DMS53 (cell line): ENCODE measurements at regions not wholly inside any gene's neighbourhood (a gene's known extent, or its start where the extent isn't known, plus 50 kb on each side); places are given as distances from the start of the nearest gene placed in this dataset.
A peak's percentile ranks its signal among the peaks of the same experiment; 100 is the strongest.

Source experiments
- DNase-seq: peaks from one replicate; lab custom pipeline; 2025; lab: John Stamatoyannopoulos, UW

DNA sequence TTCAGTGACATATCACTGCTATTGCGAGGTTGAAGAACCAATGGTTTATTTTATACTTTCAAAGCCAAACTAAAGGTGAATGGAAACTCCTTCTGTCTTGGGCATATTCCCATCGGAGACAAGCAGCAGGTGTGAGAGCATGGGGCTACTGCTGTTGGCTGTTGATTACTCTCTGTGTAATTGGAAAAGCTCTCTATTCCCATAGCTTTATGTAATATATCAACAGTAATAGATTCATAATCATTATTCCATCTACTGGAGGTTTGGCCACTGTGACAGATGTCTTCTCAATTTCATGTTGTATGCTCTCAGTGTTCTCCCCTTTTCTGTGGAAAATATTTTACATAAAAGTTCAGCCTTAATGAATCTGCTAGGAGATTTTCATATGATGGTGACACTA lies 352.0 kb downstream of the BTG1 start:
- DNase-seq: no peak

- DNase-seq: no peak
Measured at GRCh38 chr12:91792597-91792996, 353.0 kb downstream of the BTG1 start.

DNA sequence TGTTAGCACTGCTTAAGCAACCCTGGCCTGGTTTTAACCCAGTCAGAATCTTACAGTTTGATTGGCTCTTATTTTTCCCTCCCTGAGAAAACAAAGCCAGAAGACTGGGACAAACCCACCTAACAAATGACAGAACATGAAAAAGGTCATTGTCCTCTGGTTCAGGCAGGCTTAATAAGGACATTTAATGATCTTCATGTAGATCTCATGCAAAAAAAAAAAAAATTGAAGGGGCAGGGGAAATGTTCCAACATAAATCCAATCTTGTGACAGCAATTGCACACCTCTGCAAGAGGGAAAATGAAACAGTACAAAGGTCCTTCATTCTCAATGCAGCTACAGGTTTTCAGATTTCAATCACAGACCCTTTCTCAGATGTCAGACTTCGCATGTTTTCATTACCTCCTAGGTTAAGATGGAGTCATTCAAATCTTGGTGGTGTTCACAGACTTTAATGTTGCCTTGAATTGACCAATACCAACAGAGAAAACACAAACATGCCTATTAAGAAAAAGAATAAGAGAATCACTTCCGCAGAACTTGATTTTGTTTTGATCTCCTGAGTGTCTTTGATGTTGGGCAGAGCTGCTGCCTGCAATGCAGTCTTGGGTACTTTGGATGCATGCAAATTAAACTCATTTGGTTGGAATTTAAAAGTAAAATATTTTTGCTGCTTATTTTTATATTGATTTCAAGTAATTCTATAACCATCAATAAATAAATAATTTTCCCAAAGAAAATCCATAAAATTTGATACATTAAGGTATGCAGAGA lies 359.0 kb downstream of the BTG1 start:
- DNase-seq: no peak

DNA sequence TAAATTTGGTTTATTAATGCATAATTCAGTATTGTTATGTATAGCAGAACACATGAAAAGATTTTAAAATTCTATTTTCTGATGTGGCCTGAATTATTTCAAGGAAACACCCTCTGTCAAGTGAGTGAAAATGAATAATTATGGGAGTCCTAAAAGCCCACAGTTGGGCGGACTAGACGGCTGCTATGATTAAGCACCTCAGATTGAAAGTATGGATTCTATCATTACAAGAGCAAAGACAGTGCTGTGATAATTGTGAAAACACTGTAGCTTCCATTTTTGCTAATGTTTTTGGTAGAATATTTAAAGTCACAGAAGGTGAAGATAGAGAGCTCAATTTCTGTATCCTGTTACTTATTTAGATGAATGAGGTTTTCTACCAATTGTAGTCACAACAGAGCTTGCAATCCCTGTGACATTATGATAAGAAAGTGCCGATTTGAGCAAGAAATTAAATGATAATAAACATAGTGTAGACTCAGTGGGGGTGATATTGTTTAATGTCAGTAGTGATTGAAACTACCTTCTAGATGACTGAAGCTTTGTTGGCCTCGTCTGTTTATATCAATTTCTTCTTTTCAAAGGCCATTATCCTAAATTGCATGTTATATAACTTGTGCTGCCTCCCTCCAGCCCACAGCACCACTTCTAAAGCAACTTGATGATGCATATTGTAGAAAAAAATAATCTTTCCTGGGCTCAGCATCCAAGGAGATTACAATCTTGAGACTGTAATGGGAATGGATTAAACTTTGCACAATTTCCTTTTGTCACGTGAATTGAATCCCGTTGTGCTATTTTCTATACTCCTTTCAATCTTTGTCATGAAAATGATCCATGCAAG lies 359.8 kb downstream of the BTG1 start:
- no peak for DNase-seq

GRCh38 chr12:91781114-91781513 lies 364.5 kb downstream of the BTG1 start:
- DNase-seq: no peak

- peak; percentile 72 for DNase-seq
Measured at GRCh38 chr12:91778938-91779400, 366.7 kb downstream of the BTG1 start.

DNA sequence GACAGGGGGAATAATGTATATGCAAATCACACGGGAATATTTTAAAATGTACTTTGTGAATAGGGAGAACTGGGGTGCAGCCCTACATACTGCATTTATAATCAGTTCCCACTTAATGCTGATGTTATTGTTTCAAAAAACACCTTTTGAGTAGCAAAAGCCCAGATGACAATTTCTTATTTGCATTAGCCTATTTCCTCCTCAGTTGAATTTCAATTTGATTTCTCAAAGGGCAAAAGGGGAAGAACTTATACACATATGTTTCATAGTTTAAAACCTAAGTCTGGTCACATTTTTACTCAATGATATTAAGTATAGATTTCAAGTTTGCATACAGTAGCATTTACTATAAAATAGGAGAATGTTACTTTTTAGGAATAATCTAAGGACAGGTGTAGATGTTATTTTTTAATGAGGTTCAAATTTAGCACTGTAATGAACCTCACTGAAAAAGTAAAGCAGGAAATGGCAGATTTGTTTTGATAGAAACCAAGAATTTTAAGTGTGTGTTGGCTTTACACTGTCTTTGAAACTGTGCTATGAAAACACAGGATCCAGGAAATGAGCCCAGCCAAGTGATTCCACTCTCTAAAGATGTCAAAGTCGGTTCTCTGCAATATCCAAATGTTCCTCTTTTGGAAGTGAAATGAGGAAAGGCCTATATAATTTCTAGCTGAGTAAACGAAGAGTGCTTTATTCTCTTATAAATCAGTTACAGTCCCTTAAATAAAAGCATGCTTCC lies 367.4 kb downstream of the BTG1 start:
- DNase-seq: peak; percentile 41

DNA sequence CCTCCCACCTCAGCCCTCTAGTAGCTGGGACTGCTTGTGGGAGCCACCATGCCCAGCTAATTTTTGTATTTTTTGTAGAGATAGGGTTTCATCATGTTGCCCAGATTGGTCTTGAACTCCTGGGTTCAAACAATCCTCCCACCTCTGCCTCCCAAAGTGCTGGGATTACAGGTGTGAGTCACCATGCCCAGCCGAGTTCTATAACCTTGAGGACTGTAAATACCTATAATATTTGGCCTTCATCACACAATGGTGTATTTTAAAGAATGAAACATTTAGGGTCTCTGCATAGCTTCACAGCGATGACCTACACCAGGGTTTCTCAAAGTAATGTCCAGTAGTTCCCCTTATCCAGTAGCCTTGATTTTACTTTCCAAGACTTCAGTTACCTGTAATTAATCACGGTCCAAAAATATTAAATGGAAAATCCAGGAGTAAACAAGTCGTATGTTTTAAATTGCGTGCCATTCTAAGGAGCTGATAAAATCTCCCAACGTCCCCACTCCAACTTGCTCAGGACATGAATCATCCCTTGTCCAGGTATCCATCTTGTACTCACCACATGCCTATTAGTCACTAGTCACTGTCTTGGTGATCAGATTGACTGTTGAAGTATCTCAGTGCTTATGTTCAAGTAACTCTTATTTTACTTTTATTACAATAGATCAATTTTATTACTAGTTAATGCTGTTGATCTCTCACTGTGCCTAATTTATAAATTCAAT lies 368.2 kb downstream of the BTG1 start:
- peak; percentile 35 for DNase-seq

DNA sequence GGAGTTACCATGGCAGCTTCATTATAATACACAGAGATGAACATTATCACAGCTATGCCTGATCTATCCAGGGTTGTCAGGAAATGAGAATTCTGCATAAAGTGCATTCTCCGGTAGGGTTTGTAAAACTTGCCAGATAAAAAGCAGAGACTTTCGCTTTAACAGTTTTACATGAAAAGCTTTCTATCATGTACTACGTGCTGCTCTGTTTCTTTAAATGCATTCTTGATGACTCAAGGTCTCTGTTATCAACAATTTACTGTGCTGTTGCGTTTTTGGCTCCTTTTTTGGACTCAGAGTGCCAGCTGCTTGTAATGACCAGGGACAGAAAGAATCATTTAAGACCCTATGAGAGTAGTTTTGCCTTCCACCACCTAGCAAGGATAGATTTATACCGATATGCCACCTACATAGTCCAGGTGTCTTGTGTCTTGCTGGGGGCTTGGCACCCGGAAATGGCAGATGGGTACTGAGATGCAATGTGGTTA lies 371.2 kb downstream of the BTG1 start:
- no peak for DNase-seq

DNA sequence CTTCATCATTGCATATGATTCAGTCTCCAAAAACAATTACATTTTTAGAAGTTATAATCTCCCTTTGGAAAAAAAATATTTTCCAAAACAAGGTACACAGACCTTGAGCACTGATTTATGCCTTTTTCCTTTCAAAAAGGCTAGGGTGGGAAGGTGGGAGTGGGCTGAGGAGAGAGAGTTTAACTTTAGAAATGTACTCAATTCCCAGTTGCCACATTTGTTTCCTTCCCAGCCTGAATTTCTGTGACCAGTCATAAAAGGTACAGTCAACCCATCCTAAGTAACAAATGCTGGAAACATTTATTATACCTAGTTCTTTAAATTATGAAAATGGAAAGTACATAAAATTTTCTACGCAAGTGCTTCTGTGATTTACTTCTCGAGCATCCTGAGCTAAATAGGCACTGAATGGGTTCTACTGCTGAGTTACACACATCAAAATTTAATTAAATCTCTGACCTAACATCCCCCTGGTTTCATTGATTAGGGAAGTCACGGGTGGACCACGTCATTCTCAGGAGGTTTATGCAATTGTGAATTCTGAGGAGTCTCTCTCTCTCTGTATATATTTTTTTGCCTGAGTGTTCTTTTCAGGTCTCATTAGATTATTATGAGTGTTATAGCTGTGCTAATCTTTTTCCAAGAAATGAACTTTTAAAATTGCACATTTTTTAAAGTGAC lies 371.8 kb downstream of the BTG1 start:
- no peak for DNase-seq

DNA sequence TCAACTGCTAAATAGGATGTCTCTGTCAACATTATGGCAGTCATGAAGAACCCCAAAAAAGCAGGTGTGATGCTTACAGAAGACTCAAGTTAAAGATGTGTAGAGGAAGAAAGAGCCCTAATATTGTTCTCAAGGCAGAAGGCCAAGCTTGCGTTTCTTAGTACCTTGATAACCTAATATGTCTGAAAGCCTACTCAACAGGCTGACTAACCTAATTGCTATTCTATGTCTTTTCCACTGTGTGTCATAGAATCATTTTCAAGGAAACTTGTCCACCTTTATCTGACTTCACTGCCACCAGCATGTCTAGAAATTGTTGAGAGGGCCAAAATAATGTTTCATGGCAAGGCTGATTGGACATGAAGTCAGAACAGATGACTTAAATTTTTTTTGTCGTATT lies 373.2 kb downstream of the BTG1 start:
- no peak for DNase-seq

DNA sequence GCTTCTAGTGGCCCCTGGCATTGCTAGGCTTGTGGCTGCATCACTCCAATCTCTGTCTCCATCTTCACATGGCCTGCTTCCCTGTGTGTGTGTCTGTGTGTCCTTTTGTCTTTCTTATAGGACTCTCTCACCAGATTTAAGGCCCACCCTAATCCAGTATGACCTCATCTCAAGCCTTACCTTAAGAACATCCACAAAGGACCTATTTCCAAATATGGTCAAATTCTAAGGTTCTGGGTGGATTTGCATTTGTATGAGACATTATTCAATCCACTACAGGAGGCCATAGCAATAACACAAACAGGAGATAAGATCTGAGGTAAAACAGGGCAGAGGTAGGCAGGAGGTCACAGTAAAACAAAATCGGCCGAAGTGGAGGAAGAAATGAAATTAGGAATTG lies 375.9 kb downstream of the BTG1 start:
- no peak for DNase-seq

- no peak for DNase-seq
Measured at GRCh38 chr12:91767237-91767636, 378.4 kb downstream of the BTG1 start.

- no peak for DNase-seq
Measured at GRCh38 chr12:91766454-91766853, 379.2 kb downstream of the BTG1 start.

DNA sequence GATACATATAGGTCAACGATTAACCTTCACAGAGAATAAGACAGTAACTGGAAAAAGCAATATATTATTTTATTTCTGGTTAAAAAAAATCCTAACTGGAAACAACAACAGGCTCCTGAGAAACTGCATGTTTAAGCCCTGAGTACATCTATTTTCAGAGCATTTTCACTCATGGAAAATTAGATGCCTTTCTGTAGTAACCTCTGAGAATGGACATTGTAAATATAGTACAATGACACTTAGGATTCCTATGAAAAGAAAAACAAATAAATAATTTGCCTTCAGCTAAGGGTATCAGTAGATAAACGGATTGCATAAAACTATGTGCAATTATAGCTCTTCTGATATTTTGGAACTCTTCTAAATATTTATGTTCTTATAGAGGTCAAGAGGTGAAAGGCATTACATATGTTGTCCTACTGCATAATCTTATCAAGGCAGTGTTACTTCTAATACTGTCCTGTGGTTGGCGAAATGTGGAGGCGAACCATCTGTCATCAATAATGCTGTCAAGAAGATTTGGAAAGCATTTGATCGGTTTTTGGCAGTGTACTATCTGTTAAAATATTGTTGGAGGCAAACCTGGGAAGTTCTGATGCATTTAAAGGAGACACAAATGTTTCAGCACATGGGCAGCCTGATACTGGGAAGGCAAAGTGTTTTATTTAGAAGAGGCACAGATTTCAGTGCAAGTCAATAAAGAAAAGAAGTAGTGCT lies 381.8 kb downstream of the BTG1 start:
- no peak for DNase-seq

DNA sequence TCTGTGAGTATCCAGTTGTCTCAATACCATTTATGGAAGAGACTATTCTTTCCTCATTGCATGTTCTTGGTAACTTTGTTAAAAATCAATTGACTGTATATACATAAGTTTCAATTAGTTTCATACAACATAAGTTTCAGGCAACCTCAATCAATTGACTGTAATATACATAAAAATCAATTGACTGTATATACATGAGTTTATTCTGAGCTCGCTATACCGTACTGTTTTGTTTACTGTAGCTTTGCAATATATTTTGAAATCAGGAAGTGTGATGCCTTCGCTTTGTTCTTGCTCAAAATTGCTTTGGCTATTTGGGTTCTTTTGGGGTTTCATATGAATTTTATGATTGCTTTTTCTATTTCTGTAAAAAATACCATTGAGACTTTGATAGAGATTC lies 392.0 kb downstream of the BTG1 start:
- DNase-seq: no peak

DNA sequence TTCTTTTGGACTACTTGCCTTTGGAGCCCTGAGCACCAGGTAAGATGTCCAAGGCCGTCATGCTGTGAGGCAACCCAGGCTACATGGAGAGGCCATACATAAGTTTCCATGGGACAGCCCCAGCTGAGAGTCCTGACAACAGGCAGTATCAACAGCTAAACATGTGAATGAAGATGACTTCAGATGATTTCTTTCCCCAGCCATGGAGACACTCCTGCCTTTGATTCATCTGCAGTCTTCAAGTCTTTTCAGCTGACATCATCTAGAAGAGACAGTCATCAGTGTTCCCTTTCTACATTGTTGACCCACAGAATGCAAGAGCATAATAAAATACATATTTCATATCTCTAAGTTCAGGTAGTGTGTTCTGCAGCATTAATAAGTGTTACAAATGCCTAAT lies 398.7 kb downstream of the BTG1 start:
- no peak for DNase-seq

GRCh38 chr12:91744597-91744996 lies 401.0 kb downstream of the BTG1 start:
- DNase-seq: no peak

DNA sequence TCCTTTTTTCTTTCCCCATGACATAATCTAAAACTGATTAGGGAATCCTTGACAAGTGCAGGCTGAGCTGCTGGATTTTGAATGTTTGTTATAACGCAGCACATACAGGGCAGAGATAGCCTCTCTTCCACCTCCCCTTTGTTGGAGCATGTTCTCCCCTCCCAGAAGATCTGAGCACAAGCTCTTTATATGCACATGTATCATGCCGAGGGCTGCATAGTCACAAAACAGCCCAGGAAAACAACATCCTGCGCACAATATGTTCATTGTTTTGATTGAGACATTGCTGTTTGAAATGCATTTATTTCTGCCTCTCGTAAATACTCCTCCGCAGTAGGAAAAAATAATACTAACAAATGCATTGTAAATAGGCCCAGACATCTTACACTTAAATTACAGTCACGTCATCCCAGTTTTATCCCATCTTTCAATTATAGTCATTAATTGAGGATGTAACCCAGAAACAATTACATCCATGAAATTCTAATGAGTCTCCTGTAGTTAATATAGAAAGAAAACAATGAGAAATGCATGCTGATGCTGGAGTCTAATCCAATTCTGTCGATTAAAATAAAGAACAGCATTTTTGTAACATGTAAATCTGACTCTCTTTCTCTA lies 401.8 kb downstream of the BTG1 start:
- DNase-seq: no peak

DNA sequence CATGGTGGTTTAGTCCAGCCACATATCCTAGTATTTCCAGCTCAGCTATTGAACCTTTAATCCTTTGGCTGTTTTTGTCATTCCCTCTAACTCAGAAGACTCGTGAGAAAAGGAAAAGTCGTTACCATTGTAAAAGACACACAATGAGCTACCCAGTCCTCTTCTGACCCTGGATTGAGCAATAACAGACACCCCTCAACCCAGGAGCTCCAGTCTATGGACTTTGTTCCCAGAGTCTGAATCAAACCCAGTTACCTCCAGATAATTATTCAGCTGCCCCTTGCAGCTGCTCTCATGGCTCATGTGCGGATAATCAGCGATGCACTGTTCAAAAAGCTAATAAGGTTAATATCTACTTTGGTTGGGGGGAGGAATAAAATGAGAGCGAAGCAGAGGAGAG lies 402.4 kb downstream of the BTG1 start:
- DNase-seq: no peak
